Gastrocnemius medialis (tissue), 4 donors: ENCODE measurements at regions not wholly inside any gene's neighbourhood (a gene's known extent, or its start where the extent isn't known, plus 50 kb on each side); places are given as distances from the start of the nearest gene placed in this dataset.

ENCODE experiments used
- ATAC-seq, 2 donors: fragments of 150-250 bp; one replicate each; pipeline ENCODE4 v1.9.1; 2016
- DNase-seq, 2 donors: peaks; one replicate each; pipeline ENCODE4 v3.0.0-alpha.2; 2019
- H3K27ac ChIP-seq, 4 donors: fragments of 200-600 bp; sonication (generic); 1 replicate in 1 of 4; 2 replicates in 3 of 4; pipeline ENCODE4 v1.5.1; 2016 to 2018; ENCODE audit warnings: mild to moderate bottlenecking in 2 of 4, moderate library complexity in 1 of 4
- H3K27me3 ChIP-seq, 3 donors: fragments of 200-600 bp; sonication (generic) in 2 of 3; 1 replicate in 1 of 3; 2 replicates in 2 of 3; pipeline versions ENCODE4 v1.5.1 to v1.6.0; 2016 to 2019; ENCODE audit warnings: mild to moderate bottlenecking in 1 of 3, moderate library complexity in 1 of 3
- H3K36me3 ChIP-seq, 2 donors: fragments of 200-600 bp; sonication (generic) in 1 of 2; one replicate each; pipeline ENCODE4 v1.5.1; 2017 to 2018
- H3K4me1 ChIP-seq, 2 donors: fragments of 200-600 bp; sonication (generic) in 1 of 2; one replicate each; pipeline ENCODE4 v1.5.1; 2016 to 2017; ENCODE audit warnings: mild to moderate bottlenecking in 2 of 2
- H3K4me3 ChIP-seq, 4 donors: fragments of 200-600 bp; sonication (generic) in 3 of 4; 1 replicate in 1 of 4; 2 replicates in 3 of 4; pipeline ENCODE4 v1.5.1; 2016 to 2019; ENCODE audit warnings: mild to moderate bottlenecking in 2 of 4
- H3K9me3 ChIP-seq, 3 donors: fragments of 200-600 bp; sonication (generic) in 2 of 3; 1 replicate in 1 of 3; 2 replicates in 2 of 3; pipeline ENCODE4 v1.5.1; 2016 to 2019
- CTCF ChIP-seq, 5 experiments: fragments of 450-650 bp in 3 of 5; fragments of 200-600 bp in 2 of 5; sonication (generic) in 2 of 5; IDR thresholded peaks in 4 of 5; conservative IDR thresholded peaks in 1 of 5; 1 replicate in 4 of 5; 2 replicates in 1 of 5; pipeline ENCODE4 v1.5.1; 2016 to 2019; ENCODE audit warnings: antibody characterized with exemption in 5 of 5, mild to moderate bottlenecking in 3 of 5, moderate library complexity in 3 of 5
- POLR2A ChIP-seq, 2 donors: fragments of 450-650 bp; IDR thresholded peaks; one replicate each; pipeline ENCODE4 v1.6.1; 2017; ENCODE audit warnings: antibody characterized with exemption in 2 of 2, mild to moderate bottlenecking in 2 of 2, moderate library complexity in 2 of 2
- in situ Hi-C, 4 donors: fragments of 200-750 bp; cut with MboI; loops; one replicate each; pipeline versions ENCODE4 v1.15.0 to v1.8.0; 2017; ENCODE audit warnings: low sequenced_read_pairs in 4 of 4
- intact Hi-C: fragments of 100-400 bp; cut with DNase I; formaldehyde crosslinking; loops from one replicate; pipeline ENCODE4 v1.15.1; 2023; ENCODE audit warnings: low total_unique reads

- Histone ChIP-seq H3K9me3 (no peaks in the 10 kb centered on the region), H3K4me1 (peaks cover 0 to 7% of the 10 kb centered on the region in 2 donors), H3K36me3 (no peaks in the 10 kb centered on the region), H3K4me3 (no peak overlapping the region), H3K27me3 (no peaks in the 10 kb centered on the region), H3K27ac (no peak overlapping the region)
- ATAC-seq (no peak), DNase-seq (no peak)
- intact Hi-C loops: no loop called here
- TF ChIP-seq POLR2A (IDR thresholded peaks at IDR 0.05) (no peak), CTCF (IDR thresholded peaks at IDR 0.05 in 4 of 5, conservative IDR thresholded peaks at IDR 0.05 in 1 of 5) (no peak)
- in situ Hi-C loops: no loop called here
These were observed 99.4 kb upstream of the PKDCC start for GRCh38 chr2:41948397-41948763.

GRCh38 chr2:41949091-41949882 lies 98.5 kb upstream of the PKDCC start:
- in situ Hi-C loops (no loop called here), intact Hi-C loops (no loop called here)
- H3K4me1 ChIP-seq: peaks cover 0 to under 1% of the 10 kb centered on the region in 2 donors
- H3K27ac ChIP-seq: no peak overlapping the region
- H3K27me3 ChIP-seq: no peaks in the 10 kb centered on the region
- no peaks in the 10 kb centered on the region for H3K36me3 ChIP-seq
- ATAC-seq: no peak
- no peak for DNase-seq
- TF ChIP-seq POLR2A (IDR thresholded peaks at IDR 0.05) (no peak), CTCF (IDR thresholded peaks at IDR 0.05 in 4 of 5, conservative IDR thresholded peaks at IDR 0.05 in 1 of 5) (no peak)
- H3K4me3 ChIP-seq: no peak overlapping the region
- H3K9me3 ChIP-seq: no peaks in the 10 kb centered on the region

- H3K4me3 ChIP-seq: no peak overlapping the region
- no peaks in the 10 kb centered on the region for H3K9me3 ChIP-seq
- intact Hi-C loops: no loop called here
- no peak for TF ChIP-seq CTCF (IDR thresholded peaks at IDR 0.05 in 4 of 5, conservative IDR thresholded peaks at IDR 0.05 in 1 of 5)
- no peak for TF ChIP-seq POLR2A (IDR thresholded peaks at IDR 0.05)
- no peak overlapping the region for H3K27ac ChIP-seq
- DNase-seq: no peak
- in situ Hi-C loops: no loop called here
- H3K27me3 ChIP-seq: no peaks in the 10 kb centered on the region
- H3K4me1 ChIP-seq: no peaks in the 10 kb centered on the region
- ATAC-seq: no peak
- no peaks in the 10 kb centered on the region for H3K36me3 ChIP-seq
These were observed 97.7 kb upstream of the PKDCC start for GRCh38 chr2:41949883-41950665.

- TF ChIP-seq CTCF (IDR thresholded peaks at IDR 0.05 in 4 of 5, conservative IDR thresholded peaks at IDR 0.05 in 1 of 5) (no peak), POLR2A (IDR thresholded peaks at IDR 0.05) (no peak)
- Histone ChIP-seq H3K9me3 (no peaks in the 10 kb centered on the region), H3K4me3 (no peak overlapping the region), H3K27me3 (no peaks in the 10 kb centered on the region), H3K36me3 (no peaks in the 10 kb centered on the region), H3K27ac (no peak overlapping the region), H3K4me1 (no peaks in the 10 kb centered on the region)
- intact Hi-C loops: no loop called here
- in situ Hi-C loops: no loop called here
- DNase-seq (no peak), ATAC-seq (no peak)
These were observed 97.2 kb upstream of the PKDCC start for GRCh38 chr2:41950666-41950960.
